DOHH2 (cell line): ENCODE measurements at regions not wholly inside any gene's neighbourhood (a gene's known extent, or its start where the extent isn't known, plus 50 kb on each side); places are given as distances from the start of the nearest gene placed in this dataset.

Source experiments
- EZH2phosphoT487 ChIP-seq: fragments of 200-600 bp; sonication (generic); IDR thresholded peaks from 2 replicates; pipeline ENCODE4 v1.6.1; 2017; ENCODE audit warnings: borderline replicate concordance, mild to moderate bottlenecking, antibody characterized with exemption, low read length, moderate library complexity, mixed read lengths
- TF ChIP-seq, protein P1 (sequence below): fragments of 200-600 bp; sonication (generic); IDR thresholded peaks from one replicate; pipeline ENCODE4 v1.5.1; 2014; ENCODE audit warnings: antibody characterized with exemption, mild to moderate bottlenecking, low read depth, low read length; ENCODE audit not compliant: poor library complexity, severe bottlenecking

- TF ChIP-seq, protein P1, sequence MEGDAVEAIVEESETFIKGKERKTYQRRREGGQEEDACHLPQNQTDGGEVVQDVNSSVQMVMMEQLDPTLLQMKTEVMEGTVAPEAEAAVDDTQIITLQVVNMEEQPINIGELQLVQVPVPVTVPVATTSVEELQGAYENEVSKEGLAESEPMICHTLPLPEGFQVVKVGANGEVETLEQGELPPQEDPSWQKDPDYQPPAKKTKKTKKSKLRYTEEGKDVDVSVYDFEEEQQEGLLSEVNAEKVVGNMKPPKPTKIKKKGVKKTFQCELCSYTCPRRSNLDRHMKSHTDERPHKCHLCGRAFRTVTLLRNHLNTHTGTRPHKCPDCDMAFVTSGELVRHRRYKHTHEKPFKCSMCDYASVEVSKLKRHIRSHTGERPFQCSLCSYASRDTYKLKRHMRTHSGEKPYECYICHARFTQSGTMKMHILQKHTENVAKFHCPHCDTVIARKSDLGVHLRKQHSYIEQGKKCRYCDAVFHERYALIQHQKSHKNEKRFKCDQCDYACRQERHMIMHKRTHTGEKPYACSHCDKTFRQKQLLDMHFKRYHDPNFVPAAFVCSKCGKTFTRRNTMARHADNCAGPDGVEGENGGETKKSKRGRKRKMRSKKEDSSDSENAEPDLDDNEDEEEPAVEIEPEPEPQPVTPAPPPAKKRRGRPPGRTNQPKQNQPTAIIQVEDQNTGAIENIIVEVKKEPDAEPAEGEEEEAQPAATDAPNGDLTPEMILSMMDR, result no peak
- TF ChIP-seq EZH2phosphoT487, result no peak
These were observed 167.5 kb upstream of the PRICKLE1 start for GRCh38 chr12:42756841-42757623.
